ENCODE measurements at regions not wholly inside any gene's neighbourhood (a gene's known extent, or its start where the extent isn't known, plus 50 kb on each side); places are given as distances from the start of the nearest gene placed in this dataset.

DNA sequence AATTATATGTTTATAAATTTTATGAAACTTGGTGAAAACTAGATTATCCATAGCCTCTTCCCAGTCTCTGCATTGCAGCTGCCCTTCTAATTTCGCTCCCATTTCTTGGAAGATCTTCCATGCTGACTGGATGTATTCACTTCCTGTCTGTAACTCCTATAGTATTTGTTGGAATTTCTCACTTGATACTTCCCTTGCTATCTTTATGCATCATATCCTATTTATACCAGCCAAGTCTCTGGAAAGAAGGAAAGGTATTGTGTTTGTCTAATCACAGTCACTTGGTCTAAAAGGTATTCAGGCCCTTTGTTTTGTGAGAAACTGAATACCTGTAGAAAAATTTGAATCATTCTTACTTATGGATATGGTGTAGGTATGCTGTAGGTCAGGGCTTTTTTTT lies 870.9 kb upstream of the FRG1 start:
- DNase-seq: no peak
- Histone ChIP-seq H3K36me3 (no peaks in the 10 kb centered on the region), H3K4me3 (ENCODE audit: low read depth, low read length) (no peak overlapping the region), H3K4me1 (peaks cover 10% of the 10 kb centered on the region), H3K27me3 (no peaks in the 10 kb centered on the region), H3K9me3 (no peaks in the 10 kb centered on the region)
- TF ChIP-seq, protein P1, sequence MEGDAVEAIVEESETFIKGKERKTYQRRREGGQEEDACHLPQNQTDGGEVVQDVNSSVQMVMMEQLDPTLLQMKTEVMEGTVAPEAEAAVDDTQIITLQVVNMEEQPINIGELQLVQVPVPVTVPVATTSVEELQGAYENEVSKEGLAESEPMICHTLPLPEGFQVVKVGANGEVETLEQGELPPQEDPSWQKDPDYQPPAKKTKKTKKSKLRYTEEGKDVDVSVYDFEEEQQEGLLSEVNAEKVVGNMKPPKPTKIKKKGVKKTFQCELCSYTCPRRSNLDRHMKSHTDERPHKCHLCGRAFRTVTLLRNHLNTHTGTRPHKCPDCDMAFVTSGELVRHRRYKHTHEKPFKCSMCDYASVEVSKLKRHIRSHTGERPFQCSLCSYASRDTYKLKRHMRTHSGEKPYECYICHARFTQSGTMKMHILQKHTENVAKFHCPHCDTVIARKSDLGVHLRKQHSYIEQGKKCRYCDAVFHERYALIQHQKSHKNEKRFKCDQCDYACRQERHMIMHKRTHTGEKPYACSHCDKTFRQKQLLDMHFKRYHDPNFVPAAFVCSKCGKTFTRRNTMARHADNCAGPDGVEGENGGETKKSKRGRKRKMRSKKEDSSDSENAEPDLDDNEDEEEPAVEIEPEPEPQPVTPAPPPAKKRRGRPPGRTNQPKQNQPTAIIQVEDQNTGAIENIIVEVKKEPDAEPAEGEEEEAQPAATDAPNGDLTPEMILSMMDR (IDR thresholded peaks at IDR 0.05; ENCODE audit: low read depth, low read length): no peak

DNA sequence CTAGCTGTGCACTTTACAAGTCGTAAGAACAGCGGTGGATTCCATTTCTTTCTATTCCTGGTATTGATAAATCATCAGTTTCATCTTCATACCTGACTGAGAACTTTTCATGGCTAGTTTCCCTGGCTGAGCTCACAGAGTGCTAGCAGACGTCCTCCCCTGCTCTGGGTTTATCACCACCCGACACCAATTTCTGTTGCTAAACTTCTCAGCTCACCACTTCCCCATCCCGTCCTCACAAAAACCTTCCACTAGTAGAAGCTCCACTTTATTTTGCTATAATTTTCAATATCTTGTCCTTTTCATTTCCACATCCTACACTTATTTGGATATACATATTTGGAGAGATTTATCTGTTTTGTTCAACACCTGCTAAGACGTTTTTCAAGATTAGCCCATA lies 869.4 kb upstream of the FRG1 start:
- Histone ChIP-seq H3K9me3 (no peaks in the 10 kb centered on the region), H3K27me3 (no peaks in the 10 kb centered on the region), H3K4me1 (peaks cover 10% of the 10 kb centered on the region), H3K4me3 (ENCODE audit: low read depth, low read length) (no peak overlapping the region), H3K36me3 (no peaks in the 10 kb centered on the region)
- TF ChIP-seq, protein P1 (IDR thresholded peaks at IDR 0.05; ENCODE audit: low read depth, low read length): no peak
- DNase-seq: no peak

DNA sequence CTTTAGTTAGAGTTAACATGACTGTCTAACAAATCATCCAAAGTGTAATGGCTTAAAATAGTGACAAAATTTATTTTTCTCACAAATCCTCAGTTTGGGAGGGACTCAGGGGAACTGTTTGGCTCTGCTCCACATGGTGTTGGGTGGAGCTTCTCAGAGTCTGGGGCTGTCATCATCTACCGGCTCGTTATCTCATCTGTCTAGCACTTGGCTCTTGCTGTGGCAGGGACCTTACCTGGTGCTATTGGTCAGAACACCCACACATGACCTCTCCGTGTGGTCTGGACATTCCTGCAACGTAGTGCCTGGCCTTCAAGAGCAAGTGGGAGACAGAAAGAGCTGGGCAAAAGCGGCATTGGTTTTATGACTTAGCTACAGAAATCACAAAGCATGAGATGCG lies 866.9 kb upstream of the FRG1 start:
- Histone ChIP-seq H3K4me3 (ENCODE audit: low read depth, low read length) (no peak overlapping the region), H3K4me1 (peaks cover 10% of the 10 kb centered on the region), H3K9me3 (no peaks in the 10 kb centered on the region), H3K36me3 (no peaks in the 10 kb centered on the region), H3K27me3 (no peaks in the 10 kb centered on the region)
- TF ChIP-seq, protein P1 (IDR thresholded peaks at IDR 0.05; ENCODE audit: low read depth, low read length): no peak
- peak; percentile 20 for DNase-seq

DNA sequence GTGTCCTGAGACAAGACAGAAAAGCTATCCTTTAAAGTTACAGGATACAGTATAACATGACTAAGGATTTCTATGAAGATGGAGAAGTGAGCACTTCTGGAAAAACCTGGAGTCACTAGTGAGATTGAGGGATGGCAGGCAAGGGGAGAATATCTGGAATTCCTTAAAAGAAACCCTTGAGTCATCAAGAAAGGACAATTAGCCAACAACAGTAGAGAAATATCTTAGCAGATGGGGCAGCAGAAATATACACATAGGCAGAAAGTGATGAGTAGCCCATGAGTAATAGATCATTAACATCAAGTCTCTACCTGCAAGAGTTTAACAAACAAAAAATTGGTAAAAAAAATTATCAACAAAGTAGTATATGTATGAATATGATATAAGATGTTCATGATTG lies 858.8 kb upstream of the FRG1 start:
- H3K27me3 ChIP-seq: no peaks in the 10 kb centered on the region
- no peaks in the 10 kb centered on the region for H3K9me3 ChIP-seq
- H3K4me3 ChIP-seq (ENCODE audit: low read depth, low read length): no peak overlapping the region
- TF ChIP-seq, protein P1 (IDR thresholded peaks at IDR 0.05; ENCODE audit: low read depth, low read length): no peak
- H3K36me3 ChIP-seq: no peaks in the 10 kb centered on the region
- H3K4me1 ChIP-seq: peaks cover 12% of the 10 kb centered on the region; the same call in 1 of the 2 replicates
- no peak for DNase-seq

DNA sequence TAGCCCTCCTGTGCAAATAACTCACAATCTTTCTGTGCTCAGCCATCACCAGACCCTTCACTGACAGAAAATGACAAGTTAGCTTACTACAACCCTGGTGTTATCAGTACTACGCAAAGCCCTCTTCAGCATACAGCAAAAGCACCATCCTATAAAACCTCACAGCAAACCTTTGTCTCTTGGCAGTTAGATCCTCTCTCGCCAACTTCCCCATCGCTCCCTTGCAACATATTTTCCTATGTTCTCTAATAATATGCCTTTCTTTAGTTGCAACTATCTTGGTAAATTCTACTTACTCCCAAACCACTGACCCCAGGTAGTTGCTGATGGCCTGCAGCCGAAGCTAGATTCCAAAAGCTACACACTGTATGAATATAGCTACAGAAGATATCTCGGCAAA lies 856.9 kb upstream of the FRG1 start:
- no peaks in the 10 kb centered on the region for H3K9me3 ChIP-seq
- H3K36me3 ChIP-seq: no peaks in the 10 kb centered on the region
- no peak for DNase-seq
- peaks cover 12% of the 10 kb centered on the region for H3K4me1 ChIP-seq
- H3K27me3 ChIP-seq: no peaks in the 10 kb centered on the region
- TF ChIP-seq, protein P1 (IDR thresholded peaks at IDR 0.05; ENCODE audit: low read depth, low read length): no peak
- no peak overlapping the region for H3K4me3 ChIP-seq (ENCODE audit: low read depth, low read length)

DNA sequence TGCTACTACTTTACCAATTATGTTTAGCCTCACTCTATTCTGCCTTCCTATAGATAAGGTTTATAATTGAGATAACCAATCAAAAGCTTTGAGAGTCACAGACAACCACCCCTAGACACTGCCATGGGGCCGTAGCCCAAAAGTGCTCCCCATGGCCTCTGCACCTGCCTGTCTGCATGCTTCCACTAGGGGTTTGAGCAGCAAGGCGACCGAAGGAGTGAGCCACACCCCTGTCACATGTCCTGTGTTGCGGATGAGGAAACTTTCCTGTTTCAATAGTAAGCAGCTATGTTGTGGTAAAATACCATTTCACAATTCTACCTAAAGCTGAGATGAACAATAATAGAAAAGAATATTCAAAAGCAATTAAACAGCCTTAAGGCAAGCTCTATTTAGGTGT lies 856.0 kb upstream of the FRG1 start:
- Histone ChIP-seq H3K4me3 (ENCODE audit: low read depth, low read length) (no peak overlapping the region), H3K36me3 (no peaks in the 10 kb centered on the region), H3K4me1 (peaks cover 12% of the 10 kb centered on the region), H3K9me3 (no peaks in the 10 kb centered on the region), H3K27me3 (no peaks in the 10 kb centered on the region)
- TF ChIP-seq, protein P1 (IDR thresholded peaks at IDR 0.05; ENCODE audit: low read depth, low read length): peak; percentile 58
- DNase-seq: peak; percentile 43
